NOMO-1 treated with DMSO at 0.1 percent for 48 hours (cell line): ENCODE measurements at regions not wholly inside any gene's neighbourhood (a gene's known extent, or its start where the extent isn't known, plus 50 kb on each side); places are given as distances from the start of the nearest gene placed in this dataset.

Experiments used
- DNase-seq: peaks from one replicate; lab custom pipeline; 2025; ENCODE audit not compliant: unreplicated experiment; lab: John Stamatoyannopoulos, UW

GRCh38 chr11:64499261-64500004, 56.3 kb upstream of the SLC22A11 start:
- peak; percentile 18 for DNase-seq

GRCh38 chr11:64500176-64501013, 55.3 kb upstream of the SLC22A11 start:
- DNase-seq: peak; percentile 54

GRCh38 chr11:64501500-64502427, 54.0 kb upstream of the SLC22A11 start:
- DNase-seq: no peak

- no peak for DNase-seq
Measured at GRCh38 chr11:64502634-64503033, 53.1 kb upstream of the SLC22A11 start.

GRCh38 chr11:64503186-64503753, 52.5 kb upstream of the SLC22A11 start:
- DNase-seq: no peak

GRCh38 chr11:64504999-64505398, 50.7 kb upstream of the SLC22A11 start:
- no peak for DNase-seq
